HCT116 (cell line): ENCODE measurements at regions not wholly inside any gene's neighbourhood (a gene's known extent, or its start where the extent isn't known, plus 50 kb on each side); places are given as distances from the start of the nearest gene placed in this dataset.

Experiments used
- ATAC-seq: fragments of 200-7000 bp; cut with Tn5 transposase; 2 replicates; pipeline ENCODE4 v1.9.1; 2020; ENCODE audit warnings: mild to moderate bottlenecking, moderate library complexity
- BruUV-seq: library from RNA; stranded (reverse); fragments of 400-500 nt; replicated peaks from 2 replicates; lab custom pipeline; 2021; lab: Mats Ljungman, UMichigan
- CTCF ChIA-PET: fragments of 300-600 bp; sonication (Branson Sonifier 250); formaldehyde crosslinking; loops from one replicate; lab custom pipeline; 2021; ENCODE audit warnings: antibody characterized with exemption; lab: Charles Lee
- POLR2A ChIA-PET: fragments of 300-600, 350-600 bp; sonication (Branson Sonifier 250); formaldehyde crosslinking; loops from one replicate; lab custom pipeline; 2021; ENCODE audit warnings: antibody characterized with exemption; lab: Charles Lee
- RAD21 ChIA-PET, 2 experiments: fragments of 300-600 bp; sonication (Branson Sonifier 250); formaldehyde crosslinking; loops; one replicate each; lab custom pipeline; 2023; ENCODE audit warnings: low total read pairs in 2 of 2; ENCODE audit not compliant: uncharacterized antibody in 2 of 2, unreplicated experiment in 2 of 2, low non-redundant PET in 1 of 2; lab: Charles Lee
- DNase-seq: peaks from one replicate; pipeline ENCODE4 v3.0.0-alpha.2; 2010; ENCODE audit warnings: low read depth, low spot score
- H2AFZ ChIP-seq: fragments of 200-600 bp; shearing (Covaris generic), sonication (generic); 2 replicates; pipeline ENCODE4 v1.6.1; 2017; ENCODE audit warnings: low read depth, mixed run types, mixed read lengths, antibody characterized with exemption, low read length; ENCODE audit not compliant: poor library complexity, severe bottlenecking
- H3K27ac ChIP-seq: 2 replicates; pipeline ENCODE4 v1.5.1; 2012; ENCODE audit warnings: low read depth, low read length
- H3K27me3 ChIP-seq: fragments of 200-600 bp; sonication (generic); 2 replicates; pipeline ENCODE4 v1.6.1; 2016; ENCODE audit warnings: mixed run types, low read length, mixed read lengths; ENCODE audit not compliant: insufficient read depth
- H3K36me3 ChIP-seq, 2 experiments: fragments of 200-500 bp in 1 of 2; fragments of 200-600 bp in 1 of 2; sonication (Bioruptor generic) in 1 of 2; sonication (generic) in 1 of 2; 2 replicates each; pipeline versions ENCODE4 v1.5.1 to v1.6.1; 2014 to 2016; ENCODE audit warnings: low read length in 2 of 2, inconsistent platforms in 1 of 2, mixed read lengths in 1 of 2, mixed run types in 1 of 2; ENCODE audit not compliant: insufficient read depth in 2 of 2, control insufficient read depth in 1 of 2
- H3K4me1 ChIP-seq, 2 experiments: fragments of 200-600 bp in 1 of 2; sonication (generic) in 1 of 2; 2 replicates each; pipeline versions ENCODE4 v1.5.1 to v1.6.1; 2012 to 2017; ENCODE audit warnings: low read length in 2 of 2, inconsistent platforms in 1 of 2, mild to moderate bottlenecking in 1 of 2, mixed read lengths in 1 of 2, mixed run types in 1 of 2, moderate library complexity in 1 of 2; ENCODE audit not compliant: insufficient read depth in 2 of 2, control insufficient read depth in 1 of 2
- H3K4me2 ChIP-seq: fragments of 200-600 bp; sonication (generic); 2 replicates; pipeline ENCODE4 v1.6.1; 2017; ENCODE audit warnings: mixed run types, low read length, mixed read lengths
- H3K4me3 ChIP-seq, 2 experiments: fragments of 200-600 bp in 1 of 2; sonication (generic) in 1 of 2; replicated peaks in 1 of 2; 2 replicates each; pipeline ENCODE4 v1.5.1; 2011 to 2016; ENCODE audit warnings: low read length in 2 of 2, control low read depth in 1 of 2, low read depth in 1 of 2, mild to moderate bottlenecking in 1 of 2, mixed read lengths in 1 of 2, mixed run types in 1 of 2
- H3K79me2 ChIP-seq: fragments of 200-600 bp; sonication (generic); 2 replicates; pipeline ENCODE4 v1.6.1; 2017; ENCODE audit warnings: mild to moderate bottlenecking, mixed run types, low read length, moderate library complexity, mixed read lengths; ENCODE audit not compliant: insufficient read depth
- H3K9ac ChIP-seq: fragments of 200-600 bp; sonication (generic); 2 replicates; pipeline ENCODE4 v1.6.1; 2016; ENCODE audit warnings: low read length, mixed read lengths
- H3K9me2 ChIP-seq: fragments of 200-600 bp; sonication (generic), shearing (Covaris generic); 2 replicates; pipeline ENCODE4 v1.6.1; 2017; ENCODE audit warnings: mixed run types, mild to moderate bottlenecking, moderate library complexity; ENCODE audit not compliant: insufficient read depth
- H3K9me3 ChIP-seq, 2 experiments: fragments of 200-500 bp in 1 of 2; fragments of 200-600 bp in 1 of 2; sonication (Bioruptor generic) in 1 of 2; sonication (generic) in 1 of 2; 2 replicates each; pipeline ENCODE4 v1.6.1; 2014 to 2017; ENCODE audit warnings: low read length in 2 of 2, mixed read lengths in 2 of 2, inconsistent platforms in 1 of 2, low read depth in 1 of 2, mild to moderate bottlenecking in 1 of 2, mixed run types in 1 of 2, moderate library complexity in 1 of 2; ENCODE audit not compliant: control insufficient read depth in 1 of 2, insufficient read depth in 1 of 2
- H4K20me1 ChIP-seq: fragments of 200-600 bp; sonication (generic), shearing (Covaris generic); 2 replicates; pipeline ENCODE4 v1.6.1; 2017; ENCODE audit warnings: mixed run types, mild to moderate bottlenecking, moderate library complexity; ENCODE audit not compliant: insufficient read depth
- CBX3 ChIP-seq: IDR thresholded peaks from 2 replicates; pipeline ENCODE4 v1.6.1; 2012; ENCODE audit warnings: low read depth
- CEBPB ChIP-seq: IDR thresholded peaks from 2 replicates; pipeline ENCODE4 v1.6.1; 2012; ENCODE audit warnings: low read depth
- EGR1 ChIP-seq: IDR thresholded peaks from 2 replicates; pipeline ENCODE4 v1.6.1; 2012; ENCODE audit warnings: low read depth
- ELF1 ChIP-seq: IDR thresholded peaks from 2 replicates; pipeline ENCODE4 v1.6.1; 2012; ENCODE audit warnings: low read depth, borderline replicate concordance
- EZH2 ChIP-seq: fragments of 200-600 bp; sonication (generic); IDR thresholded peaks from 2 replicates; pipeline ENCODE4 v1.6.1; 2017; ENCODE audit warnings: antibody characterized with exemption, mixed run types
- JUND ChIP-seq: IDR thresholded peaks from 2 replicates; pipeline ENCODE4 v1.6.1; 2012
- POLR2AphosphoS5 ChIP-seq: IDR thresholded peaks from 2 replicates; pipeline ENCODE4 v1.6.1; 2011; ENCODE audit warnings: mild to moderate bottlenecking, low read depth, low read length, moderate library complexity
- SRF ChIP-seq: IDR thresholded peaks from 2 replicates; pipeline ENCODE4 v1.6.1; 2012; ENCODE audit warnings: low read depth
- intact Hi-C: fragments of 100-400 bp; cut with micrococcal nuclease; formaldehyde crosslinking; loops from 2 replicates; pipeline ENCODE4 v1.10.0; 2022
- TF ChIP-seq, protein P1 (sequence below), 3 experiments: fragments of 200-600 bp in 1 of 3; sonication (generic) in 1 of 3; IDR thresholded peaks in 2 of 3; conservative IDR thresholded peaks in 1 of 3; 2 replicates each; pipeline ENCODE4 v1.5.1; 2012 to 2017; ENCODE audit warnings: low read depth in 2 of 3, low read length in 2 of 3, antibody characterized with exemption in 1 of 3, borderline replicate concordance in 1 of 3, control low read depth in 1 of 3, mild to moderate bottlenecking in 1 of 3, mixed read lengths in 1 of 3, mixed run types in 1 of 3, moderate library complexity in 1 of 3; ENCODE audit not compliant: insufficient read depth in 1 of 3

DNA sequence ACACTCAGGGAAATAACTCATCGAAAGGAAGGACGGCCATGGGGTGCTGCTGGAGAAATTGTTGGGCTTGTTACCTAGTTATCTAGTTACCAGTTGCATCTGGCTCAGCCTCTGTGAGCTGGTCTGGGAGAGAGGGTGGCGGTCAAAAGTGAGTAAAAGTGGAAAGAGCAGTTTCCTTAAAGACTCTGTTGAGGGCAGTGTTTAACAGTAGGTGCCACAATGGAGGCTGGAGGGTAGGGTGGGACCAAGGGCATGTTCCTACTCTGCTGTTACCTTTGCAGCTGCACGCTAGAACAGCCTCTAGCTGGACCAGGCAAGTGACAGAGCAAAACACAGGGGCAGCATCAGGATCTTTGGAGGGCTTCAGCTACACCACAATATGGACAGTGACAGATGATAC lies 228.8 kb upstream of the STARD13 start (continued):
- TF ChIP-seq ELF1 = no peak
- TF ChIP-seq SRF = no peak

GRCh38 chr13:33515146-33515545 lies 229.6 kb upstream of the STARD13 start:
- intact Hi-C loops = no loop called here
- H3K9me2 ChIP-seq = no peaks in the 10 kb centered on the region
- H3K4me1 ChIP-seq = no peaks in the 10 kb centered on the region
- H3K4me2 ChIP-seq = no peak overlapping the region
- H3K36me3 ChIP-seq = no peaks in the 10 kb centered on the region
- no peak overlapping the region for H3K4me3 ChIP-seq
- ATAC-seq (no peak), DNase-seq (no peak)
- H3K27ac ChIP-seq = no peak overlapping the region
- H3K79me2 ChIP-seq = no peaks in the 10 kb centered on the region
- no peaks in the 10 kb centered on the region for H4K20me1 ChIP-seq
- CTCF ChIA-PET = no interaction called here
- no peaks in the 10 kb centered on the region for H3K27me3 ChIP-seq
- H2AFZ ChIP-seq = no peak overlapping the region
- POLR2A ChIA-PET = no interaction called here
- H3K9ac ChIP-seq = no peak overlapping the region
- no peaks in the 10 kb centered on the region for H3K9me3 ChIP-seq
- RAD21 ChIA-PET = no interaction called here
- BruUV-seq = no TSS peak
- TF ChIP-seq POLR2AphosphoS5 (no peak), EGR1 (no peak), EZH2 (no peak), CBX3 (no peak), CEBPB (no peak), JUND (no peak), ELF1 (no peak)
- TF ChIP-seq, protein P1, sequence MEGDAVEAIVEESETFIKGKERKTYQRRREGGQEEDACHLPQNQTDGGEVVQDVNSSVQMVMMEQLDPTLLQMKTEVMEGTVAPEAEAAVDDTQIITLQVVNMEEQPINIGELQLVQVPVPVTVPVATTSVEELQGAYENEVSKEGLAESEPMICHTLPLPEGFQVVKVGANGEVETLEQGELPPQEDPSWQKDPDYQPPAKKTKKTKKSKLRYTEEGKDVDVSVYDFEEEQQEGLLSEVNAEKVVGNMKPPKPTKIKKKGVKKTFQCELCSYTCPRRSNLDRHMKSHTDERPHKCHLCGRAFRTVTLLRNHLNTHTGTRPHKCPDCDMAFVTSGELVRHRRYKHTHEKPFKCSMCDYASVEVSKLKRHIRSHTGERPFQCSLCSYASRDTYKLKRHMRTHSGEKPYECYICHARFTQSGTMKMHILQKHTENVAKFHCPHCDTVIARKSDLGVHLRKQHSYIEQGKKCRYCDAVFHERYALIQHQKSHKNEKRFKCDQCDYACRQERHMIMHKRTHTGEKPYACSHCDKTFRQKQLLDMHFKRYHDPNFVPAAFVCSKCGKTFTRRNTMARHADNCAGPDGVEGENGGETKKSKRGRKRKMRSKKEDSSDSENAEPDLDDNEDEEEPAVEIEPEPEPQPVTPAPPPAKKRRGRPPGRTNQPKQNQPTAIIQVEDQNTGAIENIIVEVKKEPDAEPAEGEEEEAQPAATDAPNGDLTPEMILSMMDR (IDR thresholded peaks at IDR 0.05 in 2 of 3, conservative IDR thresholded peaks at IDR 0.05 in 1 of 3; ENCODE audit: borderline replicate concordance in 1 of 3, insufficient read depth in 1 of 3, low read depth in 2 of 3, low read length in 2 of 3) = no peak
- TF ChIP-seq, all 23 proteins: peak for 0
